ENCODE measurements at regions not wholly inside any gene's neighbourhood (a gene's known extent, or its start where the extent isn't known, plus 50 kb on each side); places are given as distances from the start of the nearest gene placed in this dataset.

DNA sequence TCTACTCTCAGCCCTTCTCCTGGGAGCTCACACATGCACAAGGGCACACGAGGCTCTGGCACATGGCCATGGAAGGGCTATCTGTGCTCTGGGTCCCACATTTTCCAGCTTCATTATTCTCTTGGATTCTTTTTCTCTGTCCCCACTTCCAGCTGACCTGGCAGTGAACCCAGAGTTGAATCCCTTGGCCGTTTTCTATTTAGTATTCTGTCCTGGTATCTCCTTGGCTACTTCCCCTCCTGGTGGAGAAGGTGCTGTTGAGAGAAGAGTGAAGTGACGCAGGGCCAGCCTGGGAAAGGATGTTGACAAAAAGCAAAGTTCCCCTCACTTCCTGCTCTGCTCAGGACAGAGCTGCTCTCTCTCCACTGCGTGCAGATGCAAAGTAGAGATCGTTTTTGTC is 303.1 kb downstream of the IRS2 start:
- ATAC-seq, result peak; percentile 38
- no peak overlapping the region for H3K27ac ChIP-seq
- no peaks in the 10 kb centered on the region for H3K27me3 ChIP-seq
- TF ChIP-seq, protein P1, sequence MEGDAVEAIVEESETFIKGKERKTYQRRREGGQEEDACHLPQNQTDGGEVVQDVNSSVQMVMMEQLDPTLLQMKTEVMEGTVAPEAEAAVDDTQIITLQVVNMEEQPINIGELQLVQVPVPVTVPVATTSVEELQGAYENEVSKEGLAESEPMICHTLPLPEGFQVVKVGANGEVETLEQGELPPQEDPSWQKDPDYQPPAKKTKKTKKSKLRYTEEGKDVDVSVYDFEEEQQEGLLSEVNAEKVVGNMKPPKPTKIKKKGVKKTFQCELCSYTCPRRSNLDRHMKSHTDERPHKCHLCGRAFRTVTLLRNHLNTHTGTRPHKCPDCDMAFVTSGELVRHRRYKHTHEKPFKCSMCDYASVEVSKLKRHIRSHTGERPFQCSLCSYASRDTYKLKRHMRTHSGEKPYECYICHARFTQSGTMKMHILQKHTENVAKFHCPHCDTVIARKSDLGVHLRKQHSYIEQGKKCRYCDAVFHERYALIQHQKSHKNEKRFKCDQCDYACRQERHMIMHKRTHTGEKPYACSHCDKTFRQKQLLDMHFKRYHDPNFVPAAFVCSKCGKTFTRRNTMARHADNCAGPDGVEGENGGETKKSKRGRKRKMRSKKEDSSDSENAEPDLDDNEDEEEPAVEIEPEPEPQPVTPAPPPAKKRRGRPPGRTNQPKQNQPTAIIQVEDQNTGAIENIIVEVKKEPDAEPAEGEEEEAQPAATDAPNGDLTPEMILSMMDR (IDR thresholded peaks at IDR 0.05), result no peak
- no peaks in the 10 kb centered on the region for H3K4me1 ChIP-seq
- intact Hi-C loops (cut with DNase I), result no loop called here
- no peak for DNase-seq
- no peaks in the 10 kb centered on the region for H3K9me3 ChIP-seq
- H3K36me3 ChIP-seq, result no peaks in the 10 kb centered on the region
- H3K4me3 ChIP-seq, result no peak overlapping the region

DNA sequence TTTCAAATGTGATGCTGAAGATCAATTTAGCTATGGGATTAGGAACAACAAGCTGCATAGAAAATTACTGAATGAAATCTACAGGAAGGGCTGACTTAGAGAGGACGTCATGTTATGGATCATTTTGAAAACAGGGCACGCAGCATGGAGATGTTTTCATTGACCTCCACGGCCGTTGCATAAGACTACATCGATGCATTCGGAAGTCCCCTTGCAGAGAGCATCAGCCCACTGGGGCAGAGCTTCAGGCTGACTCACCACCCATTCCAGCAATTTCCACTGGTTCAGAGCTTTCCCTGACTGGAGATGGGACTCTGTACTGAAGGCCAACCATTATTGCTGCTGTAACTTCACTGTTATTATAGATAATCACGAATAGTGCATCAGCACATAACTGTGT is 305.3 kb downstream of the IRS2 start:
- intact Hi-C loops (cut with DNase I), result no loop called here
- Histone ChIP-seq H3K27me3 (no peaks in the 10 kb centered on the region), H3K27ac (no peak overlapping the region), H3K4me1 (no peaks in the 10 kb centered on the region), H3K9me3 (no peaks in the 10 kb centered on the region), H3K36me3 (no peaks in the 10 kb centered on the region), H3K4me3 (no peak overlapping the region)
- no peak for ATAC-seq
- no peak for DNase-seq
- TF ChIP-seq, protein P1 (IDR thresholded peaks at IDR 0.05), result no peak

DNA sequence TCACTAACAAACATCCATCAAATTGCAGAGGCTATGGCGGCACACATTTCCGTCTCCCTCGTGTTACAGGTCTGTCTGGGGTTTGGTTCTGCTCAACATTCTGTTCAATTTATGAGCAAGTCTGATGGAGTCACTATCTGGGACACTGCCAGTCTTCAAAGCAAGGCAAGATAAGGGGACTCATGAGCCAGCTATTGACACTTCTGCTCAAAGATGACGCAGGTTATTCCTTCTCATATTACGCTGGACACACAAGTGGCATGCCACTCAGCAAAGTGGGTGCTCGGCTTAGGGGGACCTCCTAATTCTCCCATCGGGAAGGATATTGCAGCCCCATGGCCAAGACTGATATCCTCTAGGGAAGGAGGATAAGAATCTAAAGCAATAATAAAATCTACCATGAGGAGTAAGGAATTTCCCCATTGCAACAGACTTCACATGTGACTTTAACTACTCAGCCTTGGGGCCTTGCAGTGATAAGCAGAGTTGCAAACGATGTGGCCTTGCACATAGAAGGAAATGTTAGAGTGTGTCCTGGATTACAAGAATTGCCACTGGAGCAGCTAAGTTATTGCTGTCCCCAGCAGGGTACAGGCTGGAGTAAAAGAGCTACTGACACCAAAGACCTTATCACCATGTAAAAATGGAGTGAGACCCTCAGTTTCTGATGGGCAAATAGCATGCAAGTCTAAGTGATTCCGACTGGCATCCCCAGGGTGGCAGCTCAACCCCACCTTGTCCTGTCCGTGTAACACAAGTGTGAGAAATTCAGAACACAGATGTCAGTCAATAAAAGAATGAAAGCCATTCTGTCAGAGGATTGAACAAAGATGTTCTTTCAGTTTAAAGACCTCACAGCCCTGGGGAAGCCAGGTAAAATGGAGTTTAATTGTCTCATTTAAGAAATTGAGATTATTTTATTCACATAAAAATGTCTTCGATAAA is 306.1 kb downstream of the IRS2 start:
- no peak overlapping the region for H3K27ac ChIP-seq
- intact Hi-C loops (cut with DNase I), result no loop called here
- no peaks in the 10 kb centered on the region for H3K36me3 ChIP-seq
- H3K27me3 ChIP-seq, result no peaks in the 10 kb centered on the region
- DNase-seq (no peak), ATAC-seq (peak; percentile 49)
- H3K9me3 ChIP-seq, result no peaks in the 10 kb centered on the region
- H3K4me1 ChIP-seq, result no peaks in the 10 kb centered on the region
- TF ChIP-seq, protein P1 (IDR thresholded peaks at IDR 0.05), result no peak
- H3K4me3 ChIP-seq, result no peak overlapping the region

DNA sequence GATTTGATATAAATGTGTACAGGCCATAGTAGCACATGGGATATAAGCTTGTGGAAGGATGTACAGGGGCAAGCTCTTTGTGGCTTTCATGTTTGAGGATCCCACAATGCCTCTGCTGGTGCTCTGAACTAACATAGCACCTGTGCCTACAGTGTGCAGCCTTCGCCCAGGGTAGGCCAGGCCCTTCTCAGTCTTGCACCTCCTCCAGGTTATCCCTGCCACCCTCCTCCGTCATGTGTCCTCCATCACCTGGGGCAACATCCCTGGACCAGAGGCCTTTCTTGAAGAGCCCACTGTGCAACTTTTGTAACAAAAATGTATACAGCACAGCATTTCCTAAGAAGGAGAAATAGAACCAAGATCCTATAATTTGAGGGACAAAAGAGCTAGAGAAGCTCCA is 306.8 kb downstream of the IRS2 start:
- Histone ChIP-seq H3K4me3 (no peak overlapping the region), H3K36me3 (no peaks in the 10 kb centered on the region), H3K9me3 (no peaks in the 10 kb centered on the region), H3K27me3 (no peaks in the 10 kb centered on the region), H3K4me1 (no peaks in the 10 kb centered on the region), H3K27ac (no peak overlapping the region)
- DNase-seq (no peak), ATAC-seq (no peak)
- TF ChIP-seq, protein P1 (IDR thresholded peaks at IDR 0.05), result no peak
- intact Hi-C loops (cut with DNase I), result no loop called here

DNA sequence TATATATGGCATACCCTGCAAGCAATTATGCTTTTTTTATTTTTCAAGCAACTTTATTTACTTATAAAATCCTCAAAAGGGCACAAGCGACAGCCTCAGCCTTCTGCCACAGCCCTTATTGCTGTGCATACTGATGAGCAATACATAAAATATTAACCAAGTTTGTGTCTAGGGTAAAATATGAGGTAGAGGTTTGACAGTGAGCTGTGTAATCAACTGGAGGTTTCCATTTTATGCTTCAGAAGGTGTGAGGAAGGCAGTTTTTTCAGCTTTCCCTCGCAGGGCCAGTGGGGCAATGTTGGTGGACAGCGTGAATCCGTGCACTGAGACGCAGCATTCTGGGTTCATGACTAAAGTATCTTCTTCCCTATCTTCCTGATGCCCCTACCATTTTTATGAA is 310.4 kb downstream of the IRS2 start:
- Histone ChIP-seq H3K27ac (no peak overlapping the region), H3K9me3 (no peaks in the 10 kb centered on the region), H3K4me1 (no peaks in the 10 kb centered on the region), H3K27me3 (no peaks in the 10 kb centered on the region), H3K36me3 (no peaks in the 10 kb centered on the region), H3K4me3 (no peak overlapping the region)
- ATAC-seq (no peak), DNase-seq (no peak)
- TF ChIP-seq, protein P1 (IDR thresholded peaks at IDR 0.05), result no peak
- intact Hi-C loops (cut with DNase I), result no loop called here

Measured in upper lobe of right lung (tissue), 1 donor.